Uterus (tissue), 2 donors: ENCODE measurements at regions not wholly inside any gene's neighbourhood (a gene's known extent, or its start where the extent isn't known, plus 50 kb on each side); places are given as distances from the start of the nearest gene placed in this dataset.
"Not testable (repeated sequence)": the region's sequence is repeated elsewhere in the genome, so short reads cannot be mapped to it uniquely, and the experiment has no call there.

ENCODE experiments used
- POLR2A ChIP-seq, 2 donors: fragments of 450-650 bp; IDR thresholded peaks; one replicate each; pipeline ENCODE4 v1.6.1; 2016; ENCODE audit warnings: antibody characterized with exemption in 2 of 2, mild to moderate bottlenecking in 1 of 2, moderate library complexity in 1 of 2
- TF ChIP-seq, protein P1 (sequence below), 4 experiments: fragments of 200-600 bp in 2 of 4; fragments of 450-650 bp in 2 of 4; sonication (generic) in 2 of 4; IDR thresholded peaks; one replicate each; pipeline ENCODE4 v1.5.1; 2016 to 2019; ENCODE audit warnings: antibody characterized with exemption in 4 of 4, mild to moderate bottlenecking in 2 of 4, moderate library complexity in 1 of 4

DNA sequence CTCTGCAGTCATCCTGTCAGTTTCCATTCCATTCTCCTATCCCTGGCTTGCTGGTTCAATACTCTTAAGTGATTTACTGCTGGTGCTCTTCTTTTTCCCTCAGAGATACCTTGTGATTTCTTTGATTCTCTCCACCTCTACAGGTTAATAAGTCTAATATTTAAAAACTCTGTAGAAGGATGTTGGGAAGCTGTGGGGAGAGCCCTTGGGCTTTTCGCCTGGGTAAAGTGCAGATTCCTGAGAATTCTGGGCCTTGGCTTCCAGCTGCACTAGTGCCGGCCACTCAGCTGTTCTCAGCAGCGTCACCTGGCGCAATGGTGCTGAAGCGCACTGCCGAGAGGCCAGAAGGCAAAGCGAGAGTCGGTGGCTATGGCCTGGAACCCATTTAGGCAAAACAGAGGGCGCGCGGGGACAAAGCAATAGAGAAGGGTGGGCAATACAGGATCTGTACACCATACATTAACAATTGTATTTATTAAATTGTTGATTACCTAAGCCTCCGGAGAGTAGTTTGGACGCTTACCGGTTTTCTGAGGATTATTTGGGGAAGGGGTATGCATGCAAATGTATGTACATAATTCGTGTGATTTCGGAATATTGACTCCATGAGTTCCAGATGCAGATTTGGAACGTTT, 130.3 kb downstream of the PPIAL4A start:
- TF ChIP-seq, protein P1, sequence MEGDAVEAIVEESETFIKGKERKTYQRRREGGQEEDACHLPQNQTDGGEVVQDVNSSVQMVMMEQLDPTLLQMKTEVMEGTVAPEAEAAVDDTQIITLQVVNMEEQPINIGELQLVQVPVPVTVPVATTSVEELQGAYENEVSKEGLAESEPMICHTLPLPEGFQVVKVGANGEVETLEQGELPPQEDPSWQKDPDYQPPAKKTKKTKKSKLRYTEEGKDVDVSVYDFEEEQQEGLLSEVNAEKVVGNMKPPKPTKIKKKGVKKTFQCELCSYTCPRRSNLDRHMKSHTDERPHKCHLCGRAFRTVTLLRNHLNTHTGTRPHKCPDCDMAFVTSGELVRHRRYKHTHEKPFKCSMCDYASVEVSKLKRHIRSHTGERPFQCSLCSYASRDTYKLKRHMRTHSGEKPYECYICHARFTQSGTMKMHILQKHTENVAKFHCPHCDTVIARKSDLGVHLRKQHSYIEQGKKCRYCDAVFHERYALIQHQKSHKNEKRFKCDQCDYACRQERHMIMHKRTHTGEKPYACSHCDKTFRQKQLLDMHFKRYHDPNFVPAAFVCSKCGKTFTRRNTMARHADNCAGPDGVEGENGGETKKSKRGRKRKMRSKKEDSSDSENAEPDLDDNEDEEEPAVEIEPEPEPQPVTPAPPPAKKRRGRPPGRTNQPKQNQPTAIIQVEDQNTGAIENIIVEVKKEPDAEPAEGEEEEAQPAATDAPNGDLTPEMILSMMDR (IDR thresholded peaks at IDR 0.05) = not testable (repeated sequence)
- not testable (repeated sequence) for TF ChIP-seq POLR2A (IDR thresholded peaks at IDR 0.05)
